Chondrocyte (in vitro differentiated cells): ENCODE measurements at regions not wholly inside any gene's neighbourhood (a gene's known extent, or its start where the extent isn't known, plus 50 kb on each side); places are given as distances from the start of the nearest gene placed in this dataset.

Experiments used
- DNase-seq: peaks from one replicate; pipeline ENCODE4 v3.0.0; 2021; ENCODE audit warnings: mixed read lengths, low spot score
- H3K27ac Mint-ChIP-seq: one replicate; pipeline ENCODE4 v1.8.0; 2021; ENCODE audit warnings: mild to moderate bottlenecking, moderate library complexity, mixed read lengths; ENCODE audit not compliant: unreplicated experiment
- H3K27me3 Mint-ChIP-seq: 2 replicates; pipeline ENCODE4 v1.8.0; 2021; ENCODE audit warnings: low read depth, mixed read lengths
- H3K36me3 Mint-ChIP-seq: 2 replicates; pipeline ENCODE4 v1.8.0; 2021; ENCODE audit warnings: low read depth, mixed read lengths
- H3K4me1 Mint-ChIP-seq: 2 replicates; pipeline ENCODE4 v1.8.0; 2021; ENCODE audit warnings: low read depth, mild to moderate bottlenecking, mixed read lengths
- H3K4me3 Mint-ChIP-seq: one replicate; pipeline ENCODE4 v1.8.0; 2021; ENCODE audit warnings: mild to moderate bottlenecking, moderate library complexity, mixed read lengths; ENCODE audit not compliant: unreplicated experiment
- H3K9me3 Mint-ChIP-seq: 2 replicates; pipeline ENCODE4 v1.8.0; 2021; ENCODE audit warnings: low read depth, mixed read lengths
- CTCF ChIP-seq: fragments of 200-600 bp; sonication (generic); IDR thresholded peaks from 2 replicates; pipeline ENCODE4 v1.5.0; 2021; ENCODE audit warnings: antibody characterized with exemption, mild to moderate bottlenecking, moderate library complexity

GRCh38 chr10:123459371-123460091 lies 206.6 kb upstream of the GPR26 start:
- H3K27ac Mint-ChIP-seq, result no peak overlapping the region
- DNase-seq, result no peak
- H3K4me3 Mint-ChIP-seq, result no peak overlapping the region
- H3K9me3 Mint-ChIP-seq, result peaks cover 3% of the 10 kb centered on the region
- H3K4me1 Mint-ChIP-seq, result no peaks in the 10 kb centered on the region
- peaks cover 2% of the 10 kb centered on the region for H3K27me3 Mint-ChIP-seq
- H3K36me3 Mint-ChIP-seq, result no peaks in the 10 kb centered on the region
- TF ChIP-seq CTCF, result no peak

- no peak for DNase-seq
- Mint-ChIP-seq H3K36me3 (no peaks in the 10 kb centered on the region), H3K4me3 (no peak overlapping the region), H3K9me3 (no peaks in the 10 kb centered on the region), H3K4me1 (no peaks in the 10 kb centered on the region), H3K27me3 (peaks cover 2% of the 10 kb centered on the region), H3K27ac (no peak overlapping the region)
- TF ChIP-seq CTCF, result no peak
Measured at GRCh38 chr10:123462246-123462645, 203.9 kb upstream of the GPR26 start.

- Mint-ChIP-seq H3K9me3 (no peaks in the 10 kb centered on the region), H3K36me3 (no peaks in the 10 kb centered on the region), H3K27ac (no peak overlapping the region), H3K27me3 (peaks cover 2% of the 10 kb centered on the region), H3K4me1 (no peaks in the 10 kb centered on the region), H3K4me3 (no peak overlapping the region)
- DNase-seq, result no peak
- no peak for TF ChIP-seq CTCF
Measured at GRCh38 chr10:123462756-123463155, 203.4 kb upstream of the GPR26 start.

- no peak for DNase-seq
- Mint-ChIP-seq H3K27ac (no peak overlapping the region), H3K27me3 (peaks cover 2% of the 10 kb centered on the region), H3K9me3 (no peaks in the 10 kb centered on the region), H3K4me1 (no peaks in the 10 kb centered on the region), H3K36me3 (no peaks in the 10 kb centered on the region), H3K4me3 (no peak overlapping the region)
- TF ChIP-seq CTCF, result no peak
Measured at GRCh38 chr10:123463181-123463580, 203.0 kb upstream of the GPR26 start.

GRCh38 chr10:123463698-123464097 lies 202.5 kb upstream of the GPR26 start:
- no peaks in the 10 kb centered on the region for H3K4me1 Mint-ChIP-seq
- no peak for DNase-seq
- no peak overlapping the region for H3K27ac Mint-ChIP-seq
- no peak for TF ChIP-seq CTCF
- no peak overlapping the region for H3K4me3 Mint-ChIP-seq
- peaks cover under 1% of the 10 kb centered on the region for H3K9me3 Mint-ChIP-seq
- peaks cover 2% of the 10 kb centered on the region for H3K27me3 Mint-ChIP-seq
- H3K36me3 Mint-ChIP-seq, result no peaks in the 10 kb centered on the region
